HG03342 (cell line): ENCODE measurements at regions not wholly inside any gene's neighbourhood (a gene's known extent, or its start where the extent isn't known, plus 50 kb on each side); places are given as distances from the start of the nearest gene placed in this dataset.

Source experiments
- ATAC-seq: cut with Tn5 transposase; IDR thresholded peaks from one replicate; pipeline ENCODE4 v1.9.1; 2021; ENCODE audit warnings: mild to moderate bottlenecking, moderate library complexity; ENCODE audit not compliant: unreplicated experiment

DNA sequence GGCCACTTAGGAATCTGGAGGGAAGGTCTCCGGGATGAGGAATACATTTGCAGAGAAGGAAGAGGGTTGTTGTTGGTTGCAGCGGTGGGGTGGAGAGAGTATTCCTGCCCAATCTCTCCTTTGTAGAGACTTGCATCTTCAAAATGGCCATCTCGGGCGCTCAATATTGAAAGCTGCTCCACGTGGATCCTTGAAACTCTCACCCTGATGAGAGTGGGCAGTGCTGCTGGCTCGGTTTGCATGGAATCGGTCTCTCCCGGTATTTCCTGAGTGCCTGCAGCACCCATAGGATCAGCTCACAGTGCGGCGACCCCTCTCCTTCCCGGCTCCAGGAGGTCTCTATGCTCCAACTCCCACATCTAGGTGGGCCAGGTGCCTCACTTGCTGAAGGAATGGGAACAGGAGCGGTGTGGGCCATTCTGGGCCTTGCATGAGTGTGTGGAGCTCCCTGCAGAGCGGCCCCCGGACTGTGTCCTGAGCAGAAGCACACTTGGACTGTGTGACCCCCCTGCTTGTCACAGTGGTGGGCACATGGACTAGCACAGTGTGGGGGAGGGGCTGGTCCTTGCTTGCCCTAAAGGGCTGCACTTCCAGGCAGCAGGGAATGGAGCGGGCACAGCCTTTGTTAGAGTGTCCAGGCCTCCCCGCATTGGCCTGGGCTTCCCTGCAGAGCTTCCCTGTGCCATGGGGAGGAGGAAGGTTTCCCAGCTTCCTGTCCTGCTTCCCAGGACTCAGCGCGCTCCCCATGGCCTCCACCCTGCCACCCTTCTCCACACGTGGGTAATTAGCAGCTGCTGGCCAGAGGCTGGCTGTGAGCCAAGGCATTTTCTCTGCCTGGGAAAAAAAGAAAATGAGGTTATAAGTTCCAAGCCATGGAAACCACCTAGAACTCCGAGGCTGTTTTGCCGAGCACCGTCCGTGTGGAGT is 139.3 kb downstream of the IRF8 start:
- no peak for ATAC-seq

DNA sequence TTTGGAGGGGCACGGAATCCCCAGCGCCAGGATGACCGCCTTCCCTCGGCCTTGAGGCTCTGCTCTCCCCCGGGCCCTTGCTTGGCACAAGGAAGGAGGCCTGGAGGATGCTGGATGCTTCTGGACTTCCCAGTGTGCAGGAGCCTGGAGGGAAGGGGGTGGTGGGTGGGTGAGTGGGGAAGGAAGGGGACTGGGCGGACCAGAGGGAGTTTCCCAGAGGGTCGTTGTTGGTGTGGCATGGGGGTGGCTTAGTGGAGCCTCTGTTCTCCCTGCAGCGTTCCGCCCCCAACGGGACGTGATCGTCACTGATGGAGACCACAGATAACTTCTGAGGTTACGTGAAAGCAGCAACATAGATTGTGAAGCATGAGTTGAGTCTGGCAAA is 140.0 kb downstream of the IRF8 start:
- no peak for ATAC-seq

- ATAC-seq, result no peak
These were observed 140.6 kb downstream of the IRF8 start for GRCh38 chr16:86039606-86040005.

DNA sequence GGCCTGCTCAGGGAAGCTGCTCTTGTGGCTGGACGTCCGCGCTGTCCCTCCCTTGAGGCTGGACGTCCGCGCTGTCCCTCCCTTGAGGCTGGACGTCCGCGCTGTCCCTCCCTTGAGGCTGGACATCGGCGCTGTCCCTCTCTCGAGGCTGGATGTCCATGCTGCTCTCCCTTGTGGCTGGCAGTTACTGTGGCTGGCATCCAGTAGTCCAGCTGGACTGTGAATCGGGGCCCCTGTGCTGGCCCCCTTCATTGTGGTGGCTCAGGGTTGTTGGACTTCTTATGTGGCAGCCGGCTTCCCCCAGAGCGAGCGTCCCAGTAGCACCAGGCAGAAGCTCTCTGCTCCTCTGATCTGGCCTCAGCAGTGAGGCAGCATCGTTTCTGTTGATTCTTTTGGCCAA is 141.5 kb downstream of the IRF8 start:
- no peak for ATAC-seq

- no peak for ATAC-seq
These were observed 142.3 kb downstream of the IRF8 start for GRCh38 chr16:86041215-86041614.

GRCh38 chr16:86041807-86042206 is 142.8 kb downstream of the IRF8 start:
- ATAC-seq, result no peak

- no peak for ATAC-seq
These were observed 143.4 kb downstream of the IRF8 start for GRCh38 chr16:86042393-86042792.

DNA sequence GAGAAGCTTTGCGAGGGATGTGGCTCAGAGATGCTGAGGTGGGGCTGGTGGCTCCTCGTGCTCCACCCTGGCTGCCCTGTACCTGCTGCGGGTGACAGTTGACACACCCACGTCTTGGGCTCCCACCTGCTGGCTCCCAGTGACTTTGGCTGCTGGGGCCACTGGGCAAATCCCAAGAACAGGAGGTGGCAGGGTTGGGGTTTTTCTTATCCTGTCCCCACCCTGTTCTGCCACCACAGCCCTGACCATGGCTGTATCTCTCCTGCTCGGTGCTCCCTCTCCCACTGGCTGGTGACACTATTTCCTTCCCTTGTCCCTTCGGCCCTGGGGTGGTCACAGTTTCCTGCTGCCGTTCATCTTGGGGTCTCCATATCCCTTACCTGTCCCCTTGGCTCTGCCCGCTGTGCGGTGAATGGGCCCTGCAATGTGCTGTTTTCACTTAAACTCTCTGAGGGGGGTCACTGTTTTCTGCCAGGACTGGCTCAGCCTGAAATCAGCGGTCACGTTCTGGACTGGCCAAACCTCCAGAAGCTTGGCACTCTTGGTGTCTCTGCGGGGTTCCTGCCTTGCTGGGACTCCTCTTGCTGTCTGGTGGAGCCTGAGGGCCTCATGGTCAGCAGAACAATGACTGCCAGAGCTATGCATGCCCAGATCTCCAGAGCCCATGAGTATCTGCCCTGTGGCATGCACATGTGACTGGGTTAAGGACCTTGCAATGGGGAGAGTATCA is 144.2 kb downstream of the IRF8 start:
- ATAC-seq, result no peak

DNA sequence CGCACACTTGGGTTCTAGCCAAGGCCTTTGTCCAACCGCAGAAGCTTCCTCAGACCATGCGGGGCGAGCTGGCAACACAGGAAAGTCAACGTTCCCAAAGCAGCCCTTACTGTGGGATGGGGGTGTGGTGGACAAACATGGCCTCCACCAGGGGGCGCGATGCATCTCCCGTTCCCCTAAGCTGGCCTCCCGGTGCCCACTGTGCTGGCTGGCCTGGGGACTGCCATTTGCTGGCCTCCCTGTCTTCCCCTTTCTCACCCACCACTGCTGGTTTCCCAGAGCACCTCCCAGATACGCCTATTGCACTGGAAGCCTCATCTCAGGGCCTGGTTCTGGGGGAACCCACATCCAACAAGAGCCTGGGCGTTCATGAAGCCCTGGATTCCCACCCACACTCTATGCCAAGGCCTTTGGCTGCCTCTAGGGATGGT is 145.3 kb downstream of the IRF8 start:
- ATAC-seq, result no peak

DNA sequence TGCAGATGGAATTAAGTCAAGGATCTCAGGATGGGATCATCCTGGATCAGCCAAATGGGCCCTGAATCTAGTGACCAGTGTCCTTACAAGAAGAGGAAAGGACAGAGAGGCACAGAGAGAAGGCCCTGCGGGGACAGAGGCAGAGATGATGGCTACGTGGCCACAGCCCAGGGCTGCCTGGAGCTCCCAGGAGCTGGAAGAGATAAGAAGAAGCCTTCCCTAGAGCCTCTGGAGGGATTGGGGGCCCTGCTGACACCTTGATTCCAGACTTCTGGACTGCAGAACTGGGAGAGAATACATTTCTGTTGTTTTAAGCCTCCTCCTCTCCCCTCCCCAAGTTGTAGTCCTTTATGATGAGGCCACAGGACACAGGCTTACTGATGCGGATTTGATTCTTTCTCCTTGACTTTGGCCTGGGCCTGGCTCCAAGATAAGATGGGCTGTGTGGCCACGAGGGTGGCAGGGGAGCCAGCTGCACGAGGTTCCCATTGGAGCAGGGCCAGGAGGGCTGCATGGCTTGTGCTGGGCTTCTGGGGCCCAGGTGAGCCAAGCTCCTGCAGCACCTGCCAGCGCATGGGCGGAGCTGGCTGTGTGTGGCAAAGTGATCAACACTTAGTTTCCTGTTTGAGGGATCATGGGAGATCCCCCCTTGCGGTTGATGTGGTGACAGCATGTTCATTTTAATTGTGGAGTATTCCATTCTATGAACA is 146.1 kb downstream of the IRF8 start:
- ATAC-seq, result no peak

DNA sequence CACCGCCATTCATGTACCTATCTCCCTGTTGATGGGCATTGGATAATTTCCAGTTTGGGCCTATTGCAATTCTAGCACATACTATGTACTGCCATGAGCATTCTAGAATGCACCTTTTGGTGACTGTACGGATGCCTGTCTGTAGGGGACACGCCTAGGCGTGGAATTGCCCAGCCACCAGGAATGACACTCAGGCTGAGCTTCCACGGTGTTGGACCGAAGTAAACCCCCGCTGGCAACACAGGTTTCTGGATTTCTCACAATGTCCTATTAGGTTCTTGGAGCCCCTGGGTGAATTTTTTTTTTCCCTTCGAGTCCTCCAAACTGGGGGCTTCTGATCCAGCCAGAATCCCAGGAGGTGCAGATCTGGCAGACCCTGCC is 146.6 kb downstream of the IRF8 start:
- ATAC-seq, result no peak

DNA sequence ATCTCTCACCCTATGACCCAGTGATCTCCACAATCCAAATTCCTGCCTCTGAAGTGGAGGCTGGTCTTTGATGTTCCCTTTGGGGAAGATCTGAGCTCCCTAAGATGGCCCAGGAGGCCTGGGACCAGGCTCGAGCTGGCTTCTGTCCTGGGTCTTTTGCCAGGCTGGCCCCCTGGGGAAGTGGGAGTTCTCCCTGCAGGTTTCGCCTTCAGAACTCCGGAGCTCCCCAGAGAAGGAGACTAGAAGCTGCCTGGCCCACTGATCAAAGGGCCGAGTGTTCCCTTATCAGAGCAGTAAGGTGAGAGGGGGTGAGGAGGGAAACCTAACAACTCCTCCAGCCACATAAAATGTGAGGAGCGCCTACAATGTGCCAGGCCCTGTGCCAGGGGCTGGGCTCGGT is 147.1 kb downstream of the IRF8 start:
- ATAC-seq, result no peak

GRCh38 chr16:86046667-86047270 is 147.8 kb downstream of the IRF8 start:
- ATAC-seq, result no peak

GRCh38 chr16:86048221-86048620 is 149.3 kb downstream of the IRF8 start:
- no peak for ATAC-seq

DNA sequence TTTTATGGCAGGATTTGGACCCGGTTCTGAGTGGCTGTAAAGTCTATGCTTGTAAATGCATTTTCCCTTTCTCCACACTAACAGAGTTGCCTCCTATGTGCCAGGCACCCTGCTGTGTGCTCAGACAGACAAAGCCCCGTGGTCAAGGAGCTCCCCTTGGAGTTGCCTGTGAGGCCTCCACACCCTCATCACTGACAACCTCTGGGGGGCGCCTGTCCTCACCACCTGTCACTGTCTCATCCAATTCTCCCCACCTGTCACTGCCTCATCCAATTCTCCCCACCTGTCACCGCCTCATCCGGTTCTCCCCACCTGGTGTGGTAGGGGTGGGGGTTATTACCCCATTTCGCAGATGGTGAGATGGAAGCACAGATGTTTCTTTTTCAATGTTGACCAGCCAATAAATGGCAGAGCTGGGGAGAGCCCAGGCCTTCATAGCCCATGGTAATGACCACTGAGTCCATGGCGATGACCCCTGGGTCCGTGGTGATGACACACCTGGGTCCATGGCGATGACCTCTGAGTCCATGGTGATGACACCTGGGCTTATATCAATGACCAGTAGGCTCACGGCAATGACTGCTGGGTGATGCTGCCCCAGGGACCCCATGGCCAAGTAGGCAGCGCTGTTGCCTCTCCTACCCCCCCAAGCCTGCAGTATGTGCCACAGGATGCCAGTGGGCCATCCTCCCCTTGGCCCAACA is 150.1 kb downstream of the IRF8 start:
- no peak for ATAC-seq

GRCh38 chr16:86049641-86050040 is 150.7 kb downstream of the IRF8 start:
- no peak for ATAC-seq

GRCh38 chr16:86050111-86050510 is 151.1 kb downstream of the IRF8 start:
- no peak for ATAC-seq

- ATAC-seq, result no peak
These were observed 151.8 kb downstream of the IRF8 start for GRCh38 chr16:86050591-86051367.

DNA sequence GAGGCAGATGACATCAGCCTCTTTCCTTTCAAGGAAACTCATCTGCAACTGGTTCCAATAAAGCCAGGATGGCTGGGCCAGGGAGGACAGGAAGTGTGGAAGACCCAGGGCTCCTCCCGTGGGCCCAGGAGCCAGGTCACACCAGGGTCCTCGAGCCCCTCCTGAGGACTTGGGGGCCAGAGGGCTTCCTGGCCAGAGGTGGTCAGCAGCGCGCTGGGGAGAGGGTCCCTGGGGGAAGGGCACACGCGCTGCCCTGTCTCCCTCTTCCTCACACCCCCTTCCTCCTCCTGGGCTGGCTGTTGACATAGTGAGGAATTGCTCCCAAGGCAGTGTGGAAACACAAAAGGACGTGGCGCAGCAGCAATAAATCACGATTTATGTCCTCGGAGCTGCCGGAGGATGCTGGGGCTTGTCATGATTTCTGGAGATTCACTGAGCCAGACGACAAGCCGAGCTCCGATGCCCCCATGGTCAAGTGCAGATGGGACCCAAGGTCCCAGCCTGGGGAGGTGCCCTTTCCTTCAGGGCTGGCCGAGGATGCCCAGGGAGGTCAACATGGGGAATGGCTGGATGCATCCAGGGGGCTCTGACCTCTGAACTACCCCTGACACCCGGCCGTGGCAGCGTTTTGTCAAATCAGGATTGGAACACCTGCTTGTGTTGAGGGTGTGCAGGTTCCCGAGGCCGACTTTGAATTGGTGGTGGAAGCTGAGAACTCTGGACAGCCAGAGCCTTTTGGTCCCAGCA is 152.6 kb downstream of the IRF8 start:
- no peak for ATAC-seq
